HG03139 (cell line): ENCODE measurements at regions not wholly inside any gene's neighbourhood (a gene's known extent, or its start where the extent isn't known, plus 50 kb on each side); places are given as distances from the start of the nearest gene placed in this dataset.
"Not testable (repeated sequence)": the region's sequence is repeated elsewhere in the genome, so short reads cannot be mapped to it uniquely, and the experiment has no call there.

Source experiments
- ATAC-seq: cut with Tn5 transposase; IDR thresholded peaks from one replicate; pipeline ENCODE4 v1.9.1; 2021; ENCODE audit not compliant: unreplicated experiment

DNA sequence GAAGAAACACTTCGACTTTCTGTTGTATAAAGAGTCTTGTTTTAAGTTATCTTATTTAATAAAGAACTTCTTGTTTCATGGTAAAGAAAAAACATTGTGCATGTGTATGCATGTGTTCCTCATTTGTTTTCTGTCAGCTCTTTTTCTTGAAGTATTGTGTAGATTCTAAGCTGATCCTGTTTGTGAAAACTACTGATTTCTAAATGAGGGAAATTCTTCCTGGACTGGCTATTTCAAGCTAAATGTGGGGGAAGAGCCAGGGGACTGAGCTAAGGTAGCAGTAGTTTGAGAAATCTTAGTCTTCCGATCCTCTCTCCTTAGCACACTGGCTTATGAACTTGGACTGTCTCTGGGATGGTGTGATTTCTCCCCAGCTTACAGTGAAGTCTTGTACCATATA, 56.4 kb upstream of the RBMS1 start:
- no peak for ATAC-seq

DNA sequence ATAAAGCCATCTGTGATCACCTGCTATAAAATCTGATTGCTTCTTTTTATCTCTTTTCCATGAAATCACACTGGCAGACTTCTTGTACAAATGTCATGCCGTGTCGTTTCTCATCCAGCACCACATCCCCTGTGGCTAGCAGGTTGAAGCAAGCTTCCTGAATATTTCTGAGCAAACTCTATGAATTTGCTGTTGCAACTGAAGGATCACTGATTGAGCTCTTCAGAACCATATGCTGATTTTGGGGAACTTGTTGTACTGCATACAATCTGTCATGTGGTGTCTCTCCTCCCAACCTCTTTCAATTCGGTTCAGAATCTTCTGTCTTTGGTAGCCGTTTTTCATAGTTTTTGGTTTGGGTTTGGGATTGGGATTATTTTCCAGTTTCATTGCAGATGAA, 57.7 kb upstream of the RBMS1 start:
- ATAC-seq: no peak

DNA sequence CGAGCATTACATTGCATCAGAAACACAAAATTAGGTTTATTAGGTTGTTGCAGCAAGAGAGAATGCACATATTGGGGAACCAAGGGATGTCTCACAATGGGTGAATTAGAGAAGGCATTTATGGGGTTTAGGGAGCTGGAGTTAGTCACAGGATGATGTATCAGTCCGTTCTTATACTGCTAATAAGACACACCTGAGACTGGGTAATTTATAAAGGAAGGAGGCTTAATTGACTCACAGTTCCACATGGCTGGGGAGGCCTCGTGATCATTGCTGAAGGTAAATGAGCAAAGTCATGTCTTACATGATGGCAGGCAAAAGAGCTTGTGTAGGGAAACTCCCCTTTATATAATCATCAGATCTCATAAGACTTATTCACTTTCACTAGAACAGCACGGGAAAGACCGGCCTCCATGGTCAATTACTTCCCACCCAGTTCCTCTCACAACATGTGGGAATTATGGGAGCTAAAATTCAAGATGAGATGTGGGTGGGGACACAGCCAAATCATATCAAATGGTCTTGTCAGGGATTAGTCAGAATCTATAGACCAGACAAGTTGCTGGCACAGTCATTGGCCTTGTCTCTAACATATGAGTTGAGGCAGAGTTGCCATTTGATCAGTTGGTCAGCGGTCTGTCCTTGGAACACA, 61.9 kb upstream of the RBMS1 start:
- ATAC-seq: no peak

DNA sequence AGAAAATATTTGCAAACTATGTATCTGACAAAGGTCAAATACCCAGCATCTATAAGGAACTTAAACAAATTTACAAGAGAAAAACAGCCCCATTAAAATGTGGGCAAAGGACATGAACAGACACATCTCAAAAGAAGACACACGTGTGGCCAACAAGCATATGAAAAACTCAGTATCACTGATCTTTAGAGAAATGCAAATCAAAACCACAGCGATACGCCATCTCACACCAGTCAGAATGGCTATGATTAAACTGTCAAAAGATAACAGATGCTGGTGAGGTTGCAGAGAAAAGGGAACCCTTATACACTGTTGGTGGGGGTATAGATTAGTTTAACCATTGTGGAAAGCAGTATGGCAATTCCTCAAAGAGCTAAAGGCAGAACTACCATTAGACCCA, 64.3 kb upstream of the RBMS1 start:
- ATAC-seq: no peak

DNA sequence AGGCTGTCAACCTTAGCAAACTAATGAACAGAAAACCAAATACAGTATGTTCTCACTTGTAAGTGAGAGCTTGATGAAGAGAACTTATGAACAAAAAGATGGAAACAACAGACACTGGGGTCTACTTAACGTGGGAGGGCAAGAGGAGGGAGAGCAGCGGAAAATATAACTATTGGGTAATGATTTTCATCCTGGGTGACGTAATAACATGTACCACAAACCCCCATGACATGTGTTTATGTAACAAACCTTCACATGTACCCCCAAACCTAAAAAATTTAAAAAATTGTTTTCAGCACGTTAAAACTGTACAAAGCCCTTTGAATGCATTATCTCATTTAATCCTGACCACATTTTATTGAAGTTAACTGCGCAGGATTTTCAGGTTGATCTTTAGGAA, 64.9 kb upstream of the RBMS1 start:
- ATAC-seq: no peak

DNA sequence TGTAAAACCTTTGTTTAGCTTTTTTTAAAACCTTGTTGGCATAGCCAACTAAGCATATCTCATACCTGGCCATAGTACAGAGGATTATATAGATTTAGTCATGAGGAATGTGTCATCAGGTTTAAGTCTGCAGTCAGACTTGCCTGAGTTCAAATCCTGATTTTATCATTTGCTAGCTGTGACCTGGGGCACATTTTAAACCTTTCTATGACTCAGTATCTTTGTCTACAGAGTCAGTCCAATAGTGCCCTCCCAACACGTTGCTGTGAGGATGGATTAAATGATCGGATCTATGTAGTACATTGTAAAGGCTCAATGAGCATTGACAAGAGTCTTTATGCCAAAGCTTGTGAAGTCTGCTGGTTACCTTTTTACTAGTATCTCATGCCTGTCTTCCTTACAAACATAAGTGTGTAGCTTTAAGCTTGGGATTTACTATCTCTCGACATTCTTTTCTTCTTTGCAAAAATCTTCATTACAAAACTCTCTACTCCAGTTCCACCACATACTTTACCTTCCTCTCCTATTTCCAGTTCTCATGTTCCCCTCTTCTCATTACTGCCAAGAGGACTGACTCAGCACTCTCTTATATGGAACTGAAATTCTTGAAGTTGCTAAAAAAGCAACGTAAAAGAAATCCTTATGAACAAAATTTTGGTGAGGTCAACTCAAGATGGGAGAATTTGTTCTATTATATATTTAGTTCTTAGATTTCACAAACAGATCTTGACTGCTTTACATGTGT, 68.1 kb upstream of the RBMS1 start:
- no peak for ATAC-seq

DNA sequence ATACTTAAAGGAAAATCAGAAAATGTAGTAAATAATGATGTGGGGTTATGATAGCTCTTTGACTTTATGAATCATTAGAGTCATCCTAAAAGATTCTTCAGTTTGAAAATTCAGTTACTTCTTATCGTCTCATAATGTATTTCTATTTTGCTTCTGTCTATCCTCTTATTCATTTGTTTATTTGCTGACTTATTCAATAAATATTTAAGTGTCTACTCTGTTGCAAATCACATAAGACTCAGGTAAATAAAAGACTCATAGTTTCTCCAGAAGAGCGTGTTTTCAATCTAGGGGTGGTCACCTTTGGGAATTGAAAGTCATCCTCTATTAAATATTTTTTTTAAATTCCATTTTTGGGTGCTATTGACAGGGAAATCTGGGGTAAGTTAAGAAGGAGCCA, 69.1 kb upstream of the RBMS1 start:
- ATAC-seq: no peak

DNA sequence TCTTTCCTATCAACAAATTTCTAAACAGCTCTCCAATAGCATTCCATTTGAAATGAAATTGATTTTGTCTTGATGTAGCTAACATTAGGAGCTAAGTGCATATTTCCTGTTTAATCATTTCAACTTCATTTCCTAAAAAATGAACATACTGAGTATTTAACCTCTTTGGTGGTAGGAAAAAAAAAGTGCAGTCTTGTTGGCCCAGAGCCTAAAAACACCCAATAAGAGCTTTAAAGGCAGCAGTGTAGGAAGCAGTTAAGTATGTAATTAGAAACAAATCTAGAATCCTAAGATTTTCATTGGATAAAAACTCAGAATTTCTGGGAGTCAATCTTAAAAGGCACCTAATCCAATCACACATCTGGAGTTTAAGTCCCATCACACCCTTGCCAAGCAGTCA, 71.0 kb upstream of the RBMS1 start:
- no peak for ATAC-seq

DNA sequence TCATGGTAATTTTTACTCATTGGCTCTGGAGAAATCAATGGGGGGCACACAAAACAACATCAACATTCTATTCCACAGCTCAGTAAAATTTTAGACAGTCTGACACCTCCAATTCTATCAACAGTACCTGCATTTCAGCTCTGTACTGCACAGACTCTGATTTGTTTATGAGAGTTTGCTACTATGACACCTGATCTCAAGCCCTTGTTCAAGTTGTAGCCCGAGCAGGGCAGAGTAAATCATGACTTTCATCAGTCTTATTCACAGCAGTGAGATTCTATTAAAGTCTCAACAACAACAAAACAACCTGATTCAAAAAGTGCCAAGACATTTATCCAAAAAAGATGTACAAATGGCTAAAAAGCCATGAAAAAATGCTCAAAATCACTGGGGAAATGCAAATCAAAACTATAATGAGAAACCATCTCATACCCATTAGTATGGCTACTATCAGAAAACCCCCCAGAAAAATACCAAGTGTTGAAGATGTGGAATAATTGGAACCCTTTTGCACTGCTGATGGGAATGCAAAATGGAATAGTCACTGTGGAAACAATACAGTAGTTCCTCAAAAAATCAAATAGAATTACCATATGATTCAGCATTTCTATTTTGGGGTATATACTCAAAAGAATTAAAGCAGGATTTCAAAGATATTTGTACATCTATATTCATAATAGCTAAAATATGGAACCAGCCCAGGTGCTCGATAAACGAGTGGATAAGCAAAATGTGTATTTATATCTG, 71.7 kb upstream of the RBMS1 start:
- no peak for ATAC-seq

DNA sequence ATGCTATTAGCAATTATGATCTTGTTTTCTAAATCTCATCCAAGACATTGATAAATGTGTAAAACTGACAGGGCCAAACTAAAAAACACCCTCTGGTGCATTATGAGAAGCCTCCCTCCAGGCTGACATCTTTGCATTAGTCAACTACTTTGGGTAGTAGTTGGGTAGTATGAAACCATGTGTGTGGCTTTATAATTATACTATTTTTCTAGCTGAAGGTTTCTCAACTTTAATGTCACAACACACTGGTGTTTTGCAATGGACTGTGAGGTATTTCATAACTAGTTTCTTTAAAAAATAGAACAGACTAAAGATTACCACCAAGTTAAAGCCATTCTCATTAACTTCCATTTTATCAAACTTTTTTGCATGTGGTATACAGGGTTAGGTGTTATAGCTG, 73.1 kb upstream of the RBMS1 start:
- ATAC-seq: no peak

DNA sequence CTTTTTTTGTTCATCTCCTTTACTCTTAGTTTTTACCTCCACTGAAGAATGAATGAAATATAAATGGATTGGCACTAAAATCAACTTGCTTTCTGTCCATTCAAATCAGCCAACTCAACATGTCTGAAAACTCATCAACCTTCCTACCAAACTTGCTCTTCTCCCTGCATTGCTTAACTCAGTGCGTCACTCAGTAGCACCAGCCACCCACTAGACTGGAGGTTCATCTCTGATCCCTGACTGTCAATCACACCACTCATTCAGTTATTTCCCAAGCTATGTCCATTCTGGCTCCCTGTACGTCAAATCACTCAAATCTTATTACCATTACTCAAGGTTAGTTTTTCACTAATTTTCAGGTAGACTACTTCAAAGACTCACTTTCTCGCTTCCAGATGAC, 75.2 kb upstream of the RBMS1 start:
- ATAC-seq: no peak

DNA sequence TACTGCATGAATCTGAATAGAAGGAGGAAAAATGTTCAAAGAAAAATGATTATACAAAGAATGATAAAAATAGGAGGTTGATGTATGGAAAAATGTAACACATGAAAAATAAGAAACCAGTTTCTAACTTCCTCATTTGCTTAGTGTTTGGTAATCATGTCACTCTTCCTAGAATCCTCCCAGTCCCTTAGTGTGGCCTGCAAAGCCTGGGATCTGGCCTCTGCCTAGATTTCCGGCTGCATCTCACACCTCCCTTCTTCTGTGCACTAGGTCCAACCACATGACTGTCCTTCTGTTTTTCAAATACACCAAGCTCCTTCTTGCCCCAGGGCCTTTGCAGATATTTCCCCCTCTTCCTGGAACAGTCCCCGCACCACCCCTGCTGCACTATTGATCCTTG, 76.8 kb upstream of the RBMS1 start:
- ATAC-seq: no peak

DNA sequence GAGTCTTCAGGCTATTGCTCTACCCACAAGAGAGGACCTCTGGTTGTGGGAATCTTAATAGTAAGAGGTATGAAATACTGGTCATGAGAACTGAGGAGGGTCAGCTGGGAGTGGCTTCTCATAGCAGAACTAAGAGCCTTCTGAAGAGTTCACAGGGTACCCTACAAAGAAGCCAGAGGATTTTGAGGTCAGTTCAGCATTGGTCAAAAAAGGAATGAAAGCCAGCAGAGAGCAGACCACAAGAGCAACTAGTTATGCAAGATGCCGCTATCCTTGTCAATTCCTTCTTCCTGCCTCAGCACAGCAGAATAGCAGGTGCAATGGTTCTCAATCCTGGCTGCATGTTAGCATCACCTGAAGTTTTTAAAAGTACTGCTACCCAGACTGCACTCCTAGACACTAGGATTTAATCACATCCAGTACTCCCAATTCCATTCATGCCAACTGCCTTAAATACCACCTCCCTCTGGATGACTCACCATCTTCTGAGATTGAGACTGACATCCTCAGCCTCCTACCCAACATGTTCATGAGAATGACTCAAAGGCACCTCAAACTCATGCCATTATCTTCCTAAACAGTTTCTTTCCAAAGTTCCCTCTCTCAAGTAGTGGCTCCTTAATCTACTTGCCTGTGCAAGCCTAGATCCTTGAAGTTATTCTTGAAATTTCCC, 81.0 kb upstream of the RBMS1 start:
- no peak for ATAC-seq

DNA sequence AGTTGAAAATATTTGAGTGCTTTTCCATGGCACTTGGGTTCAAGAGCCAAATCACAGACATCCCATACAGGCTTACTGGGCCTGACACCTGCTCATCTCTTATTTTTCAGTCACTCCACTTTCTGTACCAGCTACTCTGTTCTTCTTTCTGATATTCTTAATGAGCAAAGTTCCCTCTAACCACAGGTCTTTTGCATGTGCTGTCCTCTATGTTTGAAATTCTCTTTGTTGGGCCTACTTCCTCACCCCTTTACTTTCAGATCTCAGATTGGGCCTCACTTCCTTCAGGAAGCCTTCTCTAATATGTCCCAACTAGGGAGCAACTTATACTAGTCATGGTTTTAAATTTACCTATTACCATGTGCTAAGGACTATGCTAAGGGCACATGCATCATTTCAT, 81.8 kb upstream of the RBMS1 start:
- ATAC-seq: no peak

DNA sequence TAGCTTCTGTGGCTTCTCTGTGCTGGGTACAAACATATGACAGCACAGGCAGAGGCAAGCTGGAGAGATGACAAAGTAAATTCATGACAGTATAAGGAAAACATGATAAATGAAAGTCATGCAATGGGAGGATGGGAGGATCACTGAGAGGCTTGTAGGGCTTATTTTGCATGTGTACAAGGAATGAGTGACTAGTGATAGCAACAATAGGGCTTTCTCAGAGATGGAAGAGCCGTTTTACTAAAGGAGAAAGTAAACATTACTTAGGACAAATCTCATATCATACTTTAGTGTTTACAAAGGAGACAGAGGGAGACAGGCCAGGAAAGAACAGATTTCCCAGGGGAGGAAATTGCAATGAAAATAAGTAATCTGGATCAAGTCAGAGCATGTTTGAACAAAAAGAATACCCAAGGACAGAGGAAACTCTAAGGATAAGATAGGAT, 82.5 kb upstream of the RBMS1 start:
- no peak for ATAC-seq

DNA sequence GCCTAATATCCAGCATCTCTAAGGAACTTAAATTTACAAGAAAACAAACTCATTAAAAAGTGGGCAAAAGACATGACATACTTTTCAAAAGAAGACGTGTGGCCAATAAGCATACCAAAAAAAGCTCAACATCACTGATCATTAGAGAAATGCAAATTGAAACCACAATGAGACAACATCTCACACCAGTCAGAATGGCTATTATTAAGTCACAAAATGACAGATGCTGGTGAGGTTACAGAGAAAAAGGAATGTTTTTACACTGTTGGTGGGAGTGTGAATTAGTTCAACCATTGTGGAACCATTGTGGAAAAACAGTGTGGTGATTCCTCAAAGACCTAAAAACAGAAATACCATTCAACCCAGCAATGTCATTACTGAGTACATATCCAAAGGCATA, 83.5 kb upstream of the RBMS1 start:
- not testable (repeated sequence) for ATAC-seq

DNA sequence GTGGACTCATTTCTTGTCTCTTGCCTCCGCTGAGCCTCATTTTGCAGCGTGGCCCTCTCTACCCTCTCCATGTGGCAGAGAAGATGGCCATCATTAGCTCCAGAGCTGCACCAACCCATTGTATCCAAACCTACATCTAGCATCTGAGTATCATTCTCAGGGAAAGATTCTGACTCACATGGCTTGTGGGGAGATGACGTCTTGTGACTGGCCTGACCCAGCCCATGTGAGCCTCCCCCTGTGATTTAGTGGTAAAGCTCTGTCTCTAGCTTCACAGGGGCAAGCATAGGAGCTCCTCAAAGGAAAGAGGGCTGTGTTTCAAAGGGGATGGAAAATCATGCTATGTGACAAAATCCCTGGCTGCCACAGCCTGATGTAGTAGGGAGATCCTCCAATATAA, 87.4 kb upstream of the RBMS1 start:
- no peak for ATAC-seq

DNA sequence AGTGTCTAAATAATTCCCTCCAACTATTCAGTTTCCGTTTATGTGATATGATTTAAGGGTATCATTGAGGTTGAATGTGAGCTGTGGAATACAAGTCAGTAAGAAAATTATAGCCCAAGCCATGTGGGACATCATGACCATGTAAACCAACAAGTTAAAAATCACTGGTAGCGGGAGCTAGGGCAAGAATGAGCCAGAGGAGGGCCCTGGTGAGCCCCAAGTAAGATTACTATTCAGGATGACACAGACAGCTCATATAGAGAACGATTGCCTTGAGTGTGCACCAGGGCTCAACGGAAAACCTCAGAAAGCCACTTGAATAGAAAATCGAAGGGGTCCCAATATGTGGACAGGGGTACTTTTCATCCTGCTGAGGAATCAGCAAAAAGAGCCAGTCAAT, 87.8 kb upstream of the RBMS1 start:
- no peak for ATAC-seq

DNA sequence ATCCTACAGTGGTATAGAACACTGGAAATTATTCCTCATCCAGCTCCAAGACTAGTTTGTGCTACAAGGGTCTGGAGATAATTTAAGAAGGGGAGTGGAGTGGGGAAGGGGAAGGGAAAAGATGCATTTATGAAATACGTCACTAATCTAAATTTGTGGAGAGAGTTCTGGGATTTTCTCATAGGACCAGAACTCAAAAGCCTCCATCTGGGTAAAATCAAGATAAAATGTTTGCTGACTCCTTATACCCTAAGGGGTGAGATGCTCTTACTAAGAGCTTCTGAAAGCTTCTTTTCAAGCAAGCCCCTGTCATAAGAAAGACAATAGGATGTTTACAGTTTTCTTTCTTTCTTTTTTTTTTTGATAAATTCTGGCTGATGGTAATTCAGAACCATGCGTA, 88.5 kb upstream of the RBMS1 start:
- ATAC-seq: no peak

DNA sequence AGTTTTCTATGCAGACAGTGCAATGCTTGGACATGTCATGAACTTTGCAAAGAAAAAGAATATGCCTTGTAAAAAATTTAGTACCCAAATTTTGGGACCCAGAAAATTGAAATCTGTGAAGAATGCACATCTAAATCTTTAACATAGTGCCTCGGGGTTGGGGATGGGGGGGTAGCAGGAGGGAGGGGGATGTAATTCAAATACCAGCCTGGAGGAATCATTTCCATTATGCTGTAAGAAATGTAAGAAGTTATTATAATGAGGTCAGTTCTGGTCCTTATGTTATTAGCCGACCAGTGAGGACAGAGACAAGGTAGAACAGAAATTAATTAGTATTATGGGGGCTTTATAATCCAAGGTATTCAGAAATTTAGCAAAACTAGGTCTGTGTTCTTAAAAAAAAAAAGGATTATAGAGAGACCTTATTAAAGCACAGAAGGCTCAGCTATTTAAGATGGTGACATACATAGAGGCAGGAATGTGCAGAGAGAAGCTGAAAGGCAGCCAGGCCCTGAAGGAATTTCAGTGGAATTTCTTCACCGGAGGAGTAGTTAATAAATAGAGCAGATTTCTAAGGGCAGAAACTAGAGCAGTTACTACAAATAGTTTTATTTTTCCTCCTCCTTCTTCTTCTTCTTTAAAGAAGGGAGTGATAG, 89.0 kb upstream of the RBMS1 start:
- no peak for ATAC-seq

DNA sequence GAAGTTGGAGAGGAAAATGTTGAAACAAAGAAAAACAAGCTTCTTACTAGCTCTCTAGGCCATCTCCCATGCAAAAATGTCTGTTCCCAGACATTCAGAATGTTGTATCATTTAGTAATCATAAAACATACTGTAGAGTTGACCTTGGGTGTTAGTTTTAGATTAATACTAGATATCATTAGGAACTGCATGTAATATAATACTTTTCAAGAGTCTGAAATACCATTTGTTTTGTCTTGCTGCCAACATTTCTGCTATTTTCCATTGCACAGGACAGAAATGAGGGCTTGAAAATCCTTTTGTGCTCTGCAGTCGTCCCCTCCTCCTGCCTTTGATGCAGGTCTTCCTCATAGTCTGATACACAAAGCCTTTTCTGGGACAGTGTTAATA, 89.5 kb upstream of the RBMS1 start:
- ATAC-seq: no peak
